ENCODE measurements at regions not wholly inside any gene's neighbourhood (a gene's known extent, or its start where the extent isn't known, plus 50 kb on each side); places are given as distances from the start of the nearest gene placed in this dataset.

GRCh38 chr21:19218163-19218562 is 814.6 kb upstream of the TMPRSS15 start:
- TF ChIP-seq EZH2phosphoT487 (IDR thresholded peaks at IDR 0.05; ENCODE audit: borderline replicate concordance) (no peak), CTCF (IDR thresholded peaks at IDR 0.05 in 2 of 3, conservative IDR thresholded peaks at IDR 0.05 in 1 of 3; ENCODE audit: borderline replicate concordance in 1 of 3, insufficient read depth in 1 of 3, low read depth in 2 of 3, low read length in 2 of 3) (no peak), POLR2A (IDR thresholded peaks at IDR 0.05; ENCODE audit: borderline replicate concordance, extremely low read depth, insufficient read depth, insufficient read length) (no peak), SRF (IDR thresholded peaks at IDR 0.05; ENCODE audit: low read depth) (no peak), SIN3A (IDR thresholded peaks at IDR 0.05; ENCODE audit: low read depth) (no peak), EZH2 (IDR thresholded peaks at IDR 0.05) (no peak), POLR2AphosphoS5 (IDR thresholded peaks at IDR 0.05; ENCODE audit: low read depth, low read length) (no peak)

All from HCT116 (cell line).